GM19438 (cell line): ENCODE measurements at regions not wholly inside any gene's neighbourhood (a gene's known extent, or its start where the extent isn't known, plus 50 kb on each side); places are given as distances from the start of the nearest gene placed in this dataset.

Experiments
- ATAC-seq: cut with Tn5 transposase; IDR thresholded peaks from one replicate; pipeline ENCODE4 v1.9.1; 2021; ENCODE audit warnings: low read depth; ENCODE audit not compliant: unreplicated experiment

- ATAC-seq: no peak
Measured at GRCh38 chr10:57807906-57808305, 459.8 kb downstream of the IPMK start.

- ATAC-seq: no peak
Measured at GRCh38 chr10:57806675-57807074, 461.0 kb downstream of the IPMK start.

- ATAC-seq: no peak
Measured at GRCh38 chr10:57799625-57800024, 468.1 kb downstream of the IPMK start.

GRCh38 chr10:57798830-57799229 is 468.9 kb downstream of the IPMK start:
- no peak for ATAC-seq

- ATAC-seq: no peak
Measured at GRCh38 chr10:57791546-57791945, 476.1 kb downstream of the IPMK start.

GRCh38 chr10:57790703-57791102 is 477.0 kb downstream of the IPMK start:
- ATAC-seq: no peak

GRCh38 chr10:57788117-57788516 is 479.6 kb downstream of the IPMK start:
- no peak for ATAC-seq

GRCh38 chr10:57786850-57787750 is 480.6 kb downstream of the IPMK start:
- ATAC-seq: no peak

GRCh38 chr10:57786331-57786730 is 481.4 kb downstream of the IPMK start:
- ATAC-seq: no peak

- ATAC-seq: no peak
Measured at GRCh38 chr10:57785546-57785945, 482.1 kb downstream of the IPMK start.

GRCh38 chr10:57785068-57785467 is 482.6 kb downstream of the IPMK start:
- ATAC-seq: no peak

- no peak for ATAC-seq
Measured at GRCh38 chr10:57776688-57777432, 490.8 kb downstream of the IPMK start.

GRCh38 chr10:57775250-57775649 is 492.4 kb downstream of the IPMK start:
- no peak for ATAC-seq

GRCh38 chr10:57769298-57769697 is 498.4 kb downstream of the IPMK start:
- ATAC-seq: no peak

GRCh38 chr10:57759777-57760176 is 507.9 kb downstream of the IPMK start:
- ATAC-seq: no peak

GRCh38 chr10:57754803-57755202 is 512.9 kb downstream of the IPMK start:
- no peak for ATAC-seq

- no peak for ATAC-seq
Measured at GRCh38 chr10:57743711-57744110, 524.0 kb downstream of the IPMK start.

- ATAC-seq: no peak
Measured at GRCh38 chr10:57741751-57742150, 525.9 kb downstream of the IPMK start.

- no peak for ATAC-seq
Measured at GRCh38 chr10:57723305-57723704, 544.4 kb downstream of the IPMK start.

GRCh38 chr10:57716884-57717283 is 550.8 kb downstream of the IPMK start:
- no peak for ATAC-seq

GRCh38 chr10:57715233-57715632 is 552.5 kb downstream of the IPMK start:
- no peak for ATAC-seq

- no peak for ATAC-seq
Measured at GRCh38 chr10:57707300-57707658, 560.4 kb downstream of the IPMK start.
